Medulla oblongata (tissue), 1 donor: ENCODE measurements at regions not wholly inside any gene's neighbourhood (a gene's known extent, or its start where the extent isn't known, plus 50 kb on each side); places are given as distances from the start of the nearest gene placed in this dataset.
A peak's percentile ranks its signal among the peaks of the same experiment; 100 is the strongest.

Source experiments
- DNase-seq: peaks from one replicate; pipeline ENCODE4 v3.0.0-alpha.2; 2015; ENCODE audit errors: extremely low spot score

- no peak for DNase-seq
Measured at GRCh38 chrX:5086388-5086787, 1142.3 kb downstream of the NLGN4X start.

GRCh38 chrX:5084279-5084678 is 1144.4 kb downstream of the NLGN4X start:
- no peak for DNase-seq

DNA sequence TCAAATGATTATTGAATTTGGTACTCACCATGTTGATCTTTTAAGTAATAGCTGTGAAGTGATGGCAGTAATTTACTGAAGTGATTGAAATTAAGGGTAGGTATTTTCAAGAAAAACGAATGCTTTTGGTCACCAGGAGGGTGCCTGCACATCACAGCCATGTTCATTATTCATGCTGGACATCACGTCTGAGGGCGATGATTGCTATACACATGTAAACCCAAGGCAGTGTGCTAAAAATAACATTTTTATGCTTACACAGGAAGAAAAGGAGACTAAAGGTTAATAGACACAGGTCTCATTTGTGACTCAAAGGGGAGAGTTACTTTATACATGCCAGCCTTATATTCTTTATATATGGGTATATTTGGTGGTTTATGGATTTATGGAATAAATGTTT is 1146.0 kb downstream of the NLGN4X start:
- no peak for DNase-seq

DNA sequence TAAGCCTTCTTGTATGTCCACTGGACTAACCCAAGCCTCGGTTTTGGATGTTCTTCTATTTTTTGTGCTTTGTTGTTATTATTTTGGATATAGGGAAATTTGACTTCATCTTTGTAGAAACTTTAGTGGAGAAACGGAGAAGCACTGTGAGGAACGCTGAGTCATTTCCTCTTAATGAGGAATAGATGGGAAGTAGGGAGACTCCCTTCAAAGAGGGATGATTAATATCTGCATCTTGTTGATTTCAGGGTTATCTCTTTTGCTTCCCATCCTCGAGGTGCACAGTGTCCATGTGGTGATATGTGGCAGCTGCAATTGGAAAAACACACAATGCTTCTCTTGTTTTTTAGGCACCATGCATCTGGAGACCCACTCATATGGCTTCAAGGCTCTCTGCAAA is 1147.9 kb downstream of the NLGN4X start:
- no peak for DNase-seq

DNA sequence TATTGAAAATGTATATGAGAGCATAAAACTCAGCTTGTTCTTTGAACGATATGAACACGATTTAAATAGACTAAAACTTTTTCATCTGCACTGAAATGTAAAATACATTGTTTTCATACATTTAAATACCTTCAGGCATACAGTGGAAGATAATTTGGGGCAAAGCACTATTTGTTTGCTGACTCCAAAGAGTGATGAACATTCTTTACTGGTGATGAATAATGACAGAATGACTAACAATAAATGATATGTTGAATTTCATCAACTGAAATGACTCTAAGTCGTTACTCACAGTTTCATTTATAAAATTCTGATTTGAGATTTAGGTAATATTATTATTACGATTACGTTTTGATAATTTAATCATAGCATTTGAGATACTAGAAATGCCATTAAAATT is 1160.1 kb downstream of the NLGN4X start:
- no peak for DNase-seq

- no peak for DNase-seq
Measured at GRCh38 chrX:5057786-5058185, 1170.9 kb downstream of the NLGN4X start.

- DNase-seq, result no peak
Measured at GRCh38 chrX:5054852-5055251, 1173.8 kb downstream of the NLGN4X start.

- peak; percentile 60 for DNase-seq
Measured at GRCh38 chrX:5051831-5052491, 1176.7 kb downstream of the NLGN4X start.

DNA sequence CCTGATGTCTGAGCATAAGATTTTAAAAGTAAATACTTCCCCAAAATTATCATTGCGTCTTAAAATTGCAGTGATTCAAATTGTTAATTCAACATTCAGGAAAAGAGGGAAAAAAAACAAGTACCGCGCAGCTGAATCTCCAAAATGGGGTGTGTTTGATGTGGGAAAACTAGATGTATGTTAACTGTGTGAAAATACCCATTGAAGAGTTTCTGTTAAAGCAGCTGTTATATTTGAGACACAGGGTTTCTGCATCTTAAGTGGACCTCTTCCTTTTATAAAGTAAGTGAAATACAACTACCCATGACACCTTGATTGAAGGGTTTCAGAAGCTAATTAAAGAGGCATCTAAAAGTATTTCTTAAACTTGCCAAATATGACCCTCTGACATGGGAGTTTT is 1186.1 kb downstream of the NLGN4X start:
- DNase-seq, result no peak

GRCh38 chrX:5031792-5032191 is 1196.9 kb downstream of the NLGN4X start:
- no peak for DNase-seq

- DNase-seq, result no peak
Measured at GRCh38 chrX:5015451-5015850, 1213.2 kb downstream of the NLGN4X start.

DNA sequence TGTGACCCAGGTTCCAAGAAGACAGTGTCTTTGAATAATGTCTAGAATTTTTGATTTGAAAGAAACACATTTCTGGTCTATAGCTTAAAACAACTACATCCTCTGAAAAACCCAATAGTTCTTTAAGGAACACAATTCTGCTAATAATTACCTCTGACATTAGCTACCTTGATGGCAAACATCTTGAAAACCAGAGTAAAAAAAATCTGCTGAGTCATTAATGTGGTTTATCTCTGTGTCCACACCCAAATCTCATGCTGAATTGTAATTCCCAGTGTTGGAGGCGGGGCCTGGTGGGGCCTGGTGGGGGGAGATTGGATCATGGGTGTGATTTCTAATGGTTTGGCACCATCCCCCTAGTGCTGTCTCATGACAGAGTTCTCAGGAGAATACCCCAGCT is 1233.8 kb downstream of the NLGN4X start:
- DNase-seq, result no peak

- no peak for DNase-seq
Measured at GRCh38 chrX:4978613-4979012, 1250.1 kb downstream of the NLGN4X start.

DNA sequence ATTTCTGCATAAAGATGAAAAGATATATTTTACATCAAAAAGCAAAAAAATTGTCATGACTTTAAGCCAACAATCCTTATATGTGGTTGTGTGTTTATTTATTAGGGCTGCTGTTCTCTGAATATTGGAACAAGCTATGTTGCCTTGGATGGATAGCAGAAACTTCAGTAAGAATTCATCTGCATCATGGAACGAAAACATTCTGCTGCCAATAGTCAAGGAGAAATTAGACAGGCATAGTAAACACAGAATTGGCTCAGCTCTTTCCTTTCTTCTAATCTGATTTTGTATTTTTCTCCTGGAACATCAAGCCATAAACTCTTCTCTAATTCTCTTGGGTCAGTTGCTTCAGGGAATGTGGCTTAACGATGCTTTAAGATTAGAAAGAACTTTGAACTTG is 1257.0 kb downstream of the NLGN4X start:
- DNase-seq, result no peak

- no peak for DNase-seq
Measured at GRCh38 chrX:4964112-4964511, 1250.7 kb upstream of the PRKX start.

- no peak for DNase-seq
Measured at GRCh38 chrX:4963432-4963831, 1250.0 kb upstream of the PRKX start.

GRCh38 chrX:4944767-4945166 is 1231.3 kb upstream of the PRKX start:
- no peak for DNase-seq

DNA sequence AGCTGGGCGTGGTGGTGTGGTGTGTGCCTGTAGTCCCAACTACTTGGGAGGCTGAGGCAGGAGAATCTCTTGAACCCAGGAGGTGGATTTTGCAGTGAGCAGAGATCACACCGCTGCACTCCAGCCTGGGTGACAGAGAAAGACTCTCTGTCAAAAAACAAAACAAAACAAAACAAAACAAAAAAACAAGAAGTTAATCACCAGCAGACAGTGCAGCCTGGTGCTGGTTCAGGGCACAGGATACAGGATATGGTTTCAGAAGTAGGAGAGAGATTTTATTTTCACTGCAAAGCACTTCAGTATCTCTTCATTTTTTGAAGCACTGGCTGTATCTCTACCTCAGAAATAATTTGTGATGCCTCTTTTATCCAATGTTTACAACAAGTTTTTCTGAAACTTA is 1222.9 kb upstream of the PRKX start:
- no peak for DNase-seq

DNA sequence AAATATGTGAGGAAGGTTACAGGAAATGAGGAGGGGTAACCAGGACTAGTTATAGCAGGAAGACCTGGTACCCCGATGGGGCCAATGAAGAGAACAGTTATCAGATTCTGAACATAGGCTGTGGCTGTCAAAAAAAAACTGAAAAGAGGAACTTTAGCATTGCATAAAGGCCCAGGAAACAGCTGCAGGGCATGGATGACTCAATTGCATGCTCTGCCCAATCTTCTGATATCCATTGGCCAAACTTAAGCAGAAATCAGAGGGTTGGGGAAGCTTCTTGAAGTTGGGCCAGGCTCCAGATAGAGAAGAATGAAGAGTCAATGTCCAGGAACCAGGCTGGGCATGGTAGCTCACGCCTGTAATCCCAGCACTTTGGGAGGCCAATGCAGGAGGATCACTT is 1222.4 kb upstream of the PRKX start:
- DNase-seq, result peak; percentile 52

DNA sequence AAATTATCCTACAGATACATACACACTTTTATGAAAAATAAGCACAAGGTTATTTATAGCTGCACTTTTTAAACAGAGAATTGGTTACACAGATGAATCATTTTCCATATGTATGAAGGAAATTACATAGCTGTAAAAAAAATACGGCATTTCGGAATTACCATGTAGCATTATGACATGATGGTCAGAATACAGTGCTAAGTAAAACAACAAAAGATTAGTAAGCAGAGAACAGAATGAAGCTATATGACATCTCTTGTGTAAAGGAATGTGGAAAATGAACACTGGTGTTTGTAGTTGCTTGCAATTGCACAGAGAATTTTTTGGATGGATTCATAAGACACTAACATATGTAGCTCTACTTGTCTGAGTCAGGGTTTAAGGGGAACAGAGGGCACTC is 1222.0 kb upstream of the PRKX start:
- DNase-seq, result no peak

- no peak for DNase-seq
Measured at GRCh38 chrX:4932790-4933189, 1219.3 kb upstream of the PRKX start.

DNA sequence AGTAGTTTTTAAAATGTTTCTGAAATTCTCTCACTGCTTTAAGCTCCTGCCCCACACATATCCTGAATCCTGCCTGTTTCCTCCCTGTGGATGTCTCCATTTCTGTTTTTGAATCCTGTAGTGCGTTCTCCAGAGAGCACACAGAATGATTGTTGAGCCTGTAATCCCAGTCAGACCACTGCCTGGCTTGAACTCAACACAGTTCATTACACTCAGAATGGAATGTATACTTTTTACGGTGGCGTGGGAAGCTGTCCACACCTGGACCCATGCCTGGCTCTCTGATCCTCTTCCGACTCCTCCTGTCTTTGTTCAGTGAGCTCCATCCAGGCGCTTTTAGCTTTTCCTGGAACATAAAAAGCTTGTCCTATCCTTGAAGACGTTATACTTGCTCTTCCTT is 1217.0 kb upstream of the PRKX start:
- DNase-seq, result no peak

- no peak for DNase-seq
Measured at GRCh38 chrX:4925911-4926310, 1212.5 kb upstream of the PRKX start.

DNA sequence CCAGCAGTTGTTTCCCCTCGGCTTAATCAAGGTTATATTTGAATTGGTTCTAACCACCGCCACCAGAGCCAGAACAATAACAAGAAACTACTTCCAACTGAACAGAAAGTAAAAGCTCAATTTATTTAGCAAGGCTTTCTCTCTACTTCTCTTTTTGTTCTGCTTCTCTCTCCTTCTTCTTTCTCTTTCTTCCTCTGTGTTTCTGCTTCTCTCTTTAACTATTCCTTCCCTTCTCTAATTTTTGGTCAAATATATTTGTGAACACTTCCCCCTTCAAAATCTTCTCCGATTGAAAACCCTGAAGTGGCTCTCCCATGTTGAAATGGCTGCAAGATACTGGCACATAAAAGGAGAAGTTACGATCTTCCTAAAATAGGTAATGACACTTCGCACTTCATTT is 1195.9 kb upstream of the PRKX start:
- peak; percentile 30 for DNase-seq
